HG03108 (cell line): ENCODE measurements at regions not wholly inside any gene's neighbourhood (a gene's known extent, or its start where the extent isn't known, plus 50 kb on each side); places are given as distances from the start of the nearest gene placed in this dataset.

ENCODE experiments used
- ATAC-seq: cut with Tn5 transposase; IDR thresholded peaks from one replicate; pipeline ENCODE4 v1.9.1; 2021; ENCODE audit warnings: moderate library complexity; ENCODE audit not compliant: unreplicated experiment

GRCh38 chr18:47758000-47758399 is 172.5 kb downstream of the SMAD2 start:
- ATAC-seq: no peak

GRCh38 chr18:47756364-47757016 is 174.0 kb downstream of the SMAD2 start:
- ATAC-seq: no peak

GRCh38 chr18:47755102-47755456 is 175.4 kb downstream of the SMAD2 start:
- ATAC-seq: no peak

GRCh38 chr18:47754311-47755101 is 176.0 kb downstream of the SMAD2 start:
- ATAC-seq: no peak

- ATAC-seq: no peak
Observed at GRCh38 chr18:47752796-47753645, 177.4 kb downstream of the SMAD2 start.

GRCh38 chr18:47750889-47751423 is 179.5 kb downstream of the SMAD2 start:
- ATAC-seq: no peak

- ATAC-seq: no peak
Observed at GRCh38 chr18:47749600-47749973, 180.9 kb downstream of the SMAD2 start.

- ATAC-seq: peak; percentile 81
Observed at GRCh38 chr18:47748847-47749599, 181.4 kb downstream of the SMAD2 start.

GRCh38 chr18:47748093-47748796 is 182.2 kb downstream of the SMAD2 start:
- no peak for ATAC-seq

- ATAC-seq: no peak
Observed at GRCh38 chr18:47747260-47747795, 183.1 kb downstream of the SMAD2 start.

- ATAC-seq: no peak
Observed at GRCh38 chr18:47746615-47747014, 183.8 kb downstream of the SMAD2 start.

GRCh38 chr18:47745227-47745626 is 185.2 kb downstream of the SMAD2 start:
- no peak for ATAC-seq

GRCh38 chr18:47737956-47738355 is 192.5 kb downstream of the SMAD2 start:
- ATAC-seq: no peak

- no peak for ATAC-seq
Observed at GRCh38 chr18:47737198-47737830, 193.1 kb downstream of the SMAD2 start.

- no peak for ATAC-seq
Observed at GRCh38 chr18:47736376-47737140, 193.9 kb downstream of the SMAD2 start.

- ATAC-seq: no peak
Observed at GRCh38 chr18:47735041-47735702, 195.3 kb downstream of the SMAD2 start.

- no peak for ATAC-seq
Observed at GRCh38 chr18:47731276-47731675, 199.2 kb downstream of the SMAD2 start.

GRCh38 chr18:47730795-47731194 is 199.7 kb downstream of the SMAD2 start:
- no peak for ATAC-seq
